G401 (cell line): ENCODE measurements at regions not wholly inside any gene's neighbourhood (a gene's known extent, or its start where the extent isn't known, plus 50 kb on each side); places are given as distances from the start of the nearest gene placed in this dataset.

Source experiments
- DNase-seq: peaks from one replicate; pipeline ENCODE4 v3.0.0-alpha.2; 2015; ENCODE audit warnings: low spot score
- in situ Hi-C: cut with HindIII; loops from 2 replicates; pipeline ENCODE4 v1.10.0; 2016; ENCODE audit warnings: low sequenced_read_pairs, mixed read lengths

- in situ Hi-C loops: no loop called here
- DNase-seq: peak; percentile 8
These were observed 450.9 kb upstream of the THRB start for GRCh38 chr3:24945563-24945962.

- in situ Hi-C loops: no loop called here
- no peak for DNase-seq
These were observed 452.5 kb upstream of the THRB start for GRCh38 chr3:24947103-24947502.

- no peak for DNase-seq
- in situ Hi-C loops: no loop called here
These were observed 456.5 kb upstream of the THRB start for GRCh38 chr3:24951180-24951579.

GRCh38 chr3:24952388-24952787 lies 457.7 kb upstream of the THRB start:
- DNase-seq: no peak
- in situ Hi-C loops: no loop called here

- in situ Hi-C loops: no loop called here
- no peak for DNase-seq
These were observed 458.6 kb upstream of the THRB start for GRCh38 chr3:24953060-24953771.

GRCh38 chr3:24956613-24957012 lies 462.0 kb upstream of the THRB start:
- in situ Hi-C loops: no loop called here
- no peak for DNase-seq

GRCh38 chr3:24958271-24958670 lies 463.6 kb upstream of the THRB start:
- in situ Hi-C loops: no loop called here
- no peak for DNase-seq

- no peak for DNase-seq
- in situ Hi-C loops: no loop called here
These were observed 464.3 kb upstream of the THRB start for GRCh38 chr3:24958910-24959447.

GRCh38 chr3:24963762-24964625 lies 464.1 kb upstream of the RARB start:
- peak; percentile 9 for DNase-seq
- in situ Hi-C loops: no loop called here

- no peak for DNase-seq
- in situ Hi-C loops: no loop called here
These were observed 462.2 kb upstream of the RARB start for GRCh38 chr3:24965706-24966385.

GRCh38 chr3:24968036-24968435 lies 460.0 kb upstream of the RARB start:
- in situ Hi-C loops: no loop called here
- no peak for DNase-seq

GRCh38 chr3:24972491-24972890 lies 455.6 kb upstream of the RARB start:
- no peak for DNase-seq
- in situ Hi-C loops: no loop called here

GRCh38 chr3:24981309-24981708 lies 446.8 kb upstream of the RARB start:
- DNase-seq: no peak
- in situ Hi-C loops: no loop called here

- DNase-seq: no peak
- in situ Hi-C loops: no loop called here
These were observed 446.1 kb upstream of the RARB start for GRCh38 chr3:24981924-24982323.

- in situ Hi-C loops: no loop called here
- DNase-seq: no peak
These were observed 442.4 kb upstream of the RARB start for GRCh38 chr3:24985668-24986067.

- DNase-seq: no peak
- in situ Hi-C loops: no loop called here
These were observed 441.5 kb upstream of the RARB start for GRCh38 chr3:24986612-24987011.

- in situ Hi-C loops: no loop called here
- DNase-seq: no peak
These were observed 428.7 kb upstream of the RARB start for GRCh38 chr3:24999357-24999756.

- no peak for DNase-seq
- in situ Hi-C loops: no loop called here
These were observed 427.0 kb upstream of the RARB start for GRCh38 chr3:25000971-25001591.

- in situ Hi-C loops: no loop called here
- no peak for DNase-seq
These were observed 426.0 kb upstream of the RARB start for GRCh38 chr3:25002052-25002451.
